ENCODE measurements at regions not wholly inside any gene's neighbourhood (a gene's known extent, or its start where the extent isn't known, plus 50 kb on each side); places are given as distances from the start of the nearest gene placed in this dataset.

GRCh38 chr7:32275216-32276009 lies 205.2 kb upstream of the PDE1C start:
- TF ChIP-seq CTCF (optimal IDR thresholded peaks at IDR 0.05 in 1 of 3, IDR thresholded peaks at IDR 0.05 in 1 of 3, conservative IDR thresholded peaks at IDR 0.05 in 1 of 3; ENCODE audit: extremely low read depth in 1 of 3, insufficient read depth in 2 of 3, low read length in 3 of 3) (no peak), EZH2 (IDR thresholded peaks at IDR 0.05; ENCODE audit: low read length) (no peak)
